ENCODE measurements at regions not wholly inside any gene's neighbourhood (a gene's known extent, or its start where the extent isn't known, plus 50 kb on each side); places are given as distances from the start of the nearest gene placed in this dataset.

GRCh38 chr7:11985376-11985775 lies 153.4 kb upstream of the THSD7A start:
- TF ChIP-seq, protein P1, sequence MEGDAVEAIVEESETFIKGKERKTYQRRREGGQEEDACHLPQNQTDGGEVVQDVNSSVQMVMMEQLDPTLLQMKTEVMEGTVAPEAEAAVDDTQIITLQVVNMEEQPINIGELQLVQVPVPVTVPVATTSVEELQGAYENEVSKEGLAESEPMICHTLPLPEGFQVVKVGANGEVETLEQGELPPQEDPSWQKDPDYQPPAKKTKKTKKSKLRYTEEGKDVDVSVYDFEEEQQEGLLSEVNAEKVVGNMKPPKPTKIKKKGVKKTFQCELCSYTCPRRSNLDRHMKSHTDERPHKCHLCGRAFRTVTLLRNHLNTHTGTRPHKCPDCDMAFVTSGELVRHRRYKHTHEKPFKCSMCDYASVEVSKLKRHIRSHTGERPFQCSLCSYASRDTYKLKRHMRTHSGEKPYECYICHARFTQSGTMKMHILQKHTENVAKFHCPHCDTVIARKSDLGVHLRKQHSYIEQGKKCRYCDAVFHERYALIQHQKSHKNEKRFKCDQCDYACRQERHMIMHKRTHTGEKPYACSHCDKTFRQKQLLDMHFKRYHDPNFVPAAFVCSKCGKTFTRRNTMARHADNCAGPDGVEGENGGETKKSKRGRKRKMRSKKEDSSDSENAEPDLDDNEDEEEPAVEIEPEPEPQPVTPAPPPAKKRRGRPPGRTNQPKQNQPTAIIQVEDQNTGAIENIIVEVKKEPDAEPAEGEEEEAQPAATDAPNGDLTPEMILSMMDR (IDR thresholded peaks at IDR 0.05), result no peak
- ATAC-seq (ENCODE audit: low FRiP score) (no peak), DNase-seq (ENCODE audit: low spot score) (no peak)

GRCh38 chr7:11985971-11986370 lies 154.0 kb upstream of the THSD7A start:
- no peak for ATAC-seq (ENCODE audit: low FRiP score)
- DNase-seq (ENCODE audit: low spot score), result no peak
- TF ChIP-seq, protein P1 (IDR thresholded peaks at IDR 0.05), result no peak

GRCh38 chr7:11988186-11988585 lies 156.2 kb upstream of the THSD7A start:
- DNase-seq (ENCODE audit: low spot score) (no peak), ATAC-seq (ENCODE audit: low FRiP score) (no peak)
- TF ChIP-seq, protein P1 (IDR thresholded peaks at IDR 0.05), result no peak

GRCh38 chr7:12002428-12002827 lies 170.4 kb upstream of the THSD7A start:
- TF ChIP-seq, protein P1 (IDR thresholded peaks at IDR 0.05), result no peak
- ATAC-seq (ENCODE audit: low FRiP score), result no peak
- DNase-seq (ENCODE audit: low spot score), result no peak

DNA sequence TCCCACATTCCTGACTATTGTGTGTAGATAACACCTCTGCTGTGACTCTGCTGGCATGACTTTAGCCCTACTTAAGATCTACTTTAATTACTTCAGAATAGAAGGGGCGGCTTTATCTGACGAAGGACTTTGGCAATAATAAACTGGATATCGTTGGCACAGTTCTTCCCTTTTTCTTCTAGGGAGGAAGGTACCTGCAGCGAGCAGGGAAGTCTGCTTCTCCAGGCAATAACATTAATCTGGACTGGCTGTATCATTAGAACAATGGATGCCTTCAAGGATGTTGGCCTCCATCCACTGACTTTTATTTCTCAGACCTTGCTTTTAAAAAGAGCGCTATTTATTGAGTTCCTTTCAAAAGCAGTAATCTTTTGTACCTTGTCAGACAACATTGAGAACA lies 172.6 kb upstream of the THSD7A start:
- TF ChIP-seq, protein P1 (IDR thresholded peaks at IDR 0.05), result no peak
- DNase-seq (ENCODE audit: low spot score) (no peak), ATAC-seq (ENCODE audit: low FRiP score) (no peak)

DNA sequence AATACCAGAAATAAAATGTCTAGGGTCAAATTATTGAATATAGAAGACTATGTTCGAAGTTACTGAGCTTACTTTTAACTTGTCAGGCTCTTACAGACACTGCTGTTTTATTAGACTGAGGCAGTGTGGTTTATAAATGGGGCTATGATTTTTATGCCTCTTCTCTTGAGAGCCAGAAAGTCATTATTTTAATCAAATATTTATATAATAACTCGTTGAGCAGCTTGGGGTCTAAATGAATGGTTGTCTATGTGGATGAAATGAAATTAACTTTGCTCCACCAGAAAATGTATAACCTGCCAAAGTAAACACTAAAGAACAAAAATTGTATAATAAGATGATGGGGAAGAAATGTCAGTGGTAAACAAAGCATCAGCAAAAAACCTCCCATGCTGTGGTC lies 175.6 kb upstream of the THSD7A start:
- ATAC-seq (ENCODE audit: low FRiP score), result no peak
- TF ChIP-seq, protein P1 (IDR thresholded peaks at IDR 0.05), result no peak
- DNase-seq (ENCODE audit: low spot score), result no peak

GRCh38 chr7:12013983-12014382 lies 182.0 kb upstream of the THSD7A start:
- TF ChIP-seq, protein P1 (IDR thresholded peaks at IDR 0.05), result no peak
- no peak for ATAC-seq (ENCODE audit: low FRiP score)

More at GRCh38 chr7:12013983-12014382, 182.0 kb upstream of the THSD7A start:
- no peak for DNase-seq (ENCODE audit: low spot score)

All from omental fat pad (tissue), 3 donors.